ENCODE measurements at regions not wholly inside any gene's neighbourhood (a gene's known extent, or its start where the extent isn't known, plus 50 kb on each side); places are given as distances from the start of the nearest gene placed in this dataset.
"Not testable (repeated sequence)": the region's sequence is repeated elsewhere in the genome, so short reads cannot be mapped to it uniquely, and the experiment has no call there.

- no peak for DNase-seq
Observed at GRCh38 chr7:47088329-47089067, 493.4 kb downstream of the TNS3 start.

- no peak for DNase-seq
Observed at GRCh38 chr7:47087866-47088265, 494.0 kb downstream of the TNS3 start.

DNA sequence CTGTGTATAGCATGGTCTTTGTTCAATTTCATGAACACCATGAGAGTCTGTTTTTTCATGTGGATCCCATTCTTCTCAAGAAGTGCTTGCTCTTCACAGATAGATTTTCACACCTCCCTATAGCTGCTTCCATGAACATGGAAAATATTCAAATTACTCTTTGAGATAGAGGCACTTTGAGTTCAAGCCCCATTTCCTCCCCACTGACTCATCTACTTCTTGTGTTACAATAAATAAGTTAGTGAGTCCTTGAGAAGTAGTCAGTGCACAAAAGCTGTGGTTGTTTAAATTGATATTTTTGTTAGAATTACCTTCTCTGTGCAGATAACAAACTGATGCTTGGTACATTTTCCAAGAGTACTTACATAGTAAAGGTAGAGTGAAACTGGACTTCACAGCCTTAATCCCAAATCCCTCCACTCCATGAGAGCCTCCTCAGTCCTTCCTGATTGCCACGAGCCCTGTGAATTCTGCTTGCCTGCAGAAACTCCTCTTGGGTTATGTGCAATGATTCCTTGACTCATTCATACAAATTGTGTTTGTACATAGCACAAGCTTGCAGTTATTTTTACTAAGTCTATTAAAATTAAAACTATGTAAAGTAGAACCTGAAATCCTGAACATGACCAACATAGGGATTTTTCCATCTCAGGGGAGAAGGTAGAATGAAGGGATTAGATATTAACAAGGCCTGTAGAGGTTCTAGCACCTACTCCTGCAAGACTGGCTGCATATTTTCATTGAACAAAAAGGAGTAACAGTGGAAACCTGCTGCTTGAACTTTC lies 496.2 kb downstream of the TNS3 start:
- no peak for DNase-seq

GRCh38 chr7:47083476-47084250 lies 498.2 kb downstream of the TNS3 start:
- DNase-seq = no peak

GRCh38 chr7:47080816-47081215 lies 501.1 kb downstream of the TNS3 start:
- no peak for DNase-seq

- no peak for DNase-seq
Observed at GRCh38 chr7:47078241-47078640, 503.7 kb downstream of the TNS3 start.

- DNase-seq = no peak
Observed at GRCh38 chr7:47074702-47075153, 507.2 kb downstream of the TNS3 start.

DNA sequence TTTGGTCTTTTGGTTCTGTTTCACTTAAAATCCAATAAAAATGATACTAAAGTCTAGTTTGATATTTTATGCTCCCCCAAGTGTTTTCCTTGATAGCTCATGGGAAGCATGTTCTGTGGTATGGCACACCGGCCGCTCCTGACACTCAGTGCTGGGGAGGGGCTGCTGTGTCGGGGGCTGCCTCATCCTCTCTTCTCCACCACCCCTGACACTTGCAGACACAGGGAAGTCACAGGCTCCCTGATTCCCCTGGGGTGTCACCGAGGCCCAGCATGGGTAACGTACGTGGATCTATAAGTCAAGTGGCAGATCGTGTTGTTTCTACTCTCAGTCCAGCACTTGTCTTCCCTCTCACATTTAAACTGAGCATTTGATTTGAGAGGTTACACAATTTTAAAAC lies 508.6 kb downstream of the TNS3 start:
- no peak for DNase-seq

GRCh38 chr7:47071866-47072265 lies 510.0 kb downstream of the TNS3 start:
- DNase-seq = no peak

DNA sequence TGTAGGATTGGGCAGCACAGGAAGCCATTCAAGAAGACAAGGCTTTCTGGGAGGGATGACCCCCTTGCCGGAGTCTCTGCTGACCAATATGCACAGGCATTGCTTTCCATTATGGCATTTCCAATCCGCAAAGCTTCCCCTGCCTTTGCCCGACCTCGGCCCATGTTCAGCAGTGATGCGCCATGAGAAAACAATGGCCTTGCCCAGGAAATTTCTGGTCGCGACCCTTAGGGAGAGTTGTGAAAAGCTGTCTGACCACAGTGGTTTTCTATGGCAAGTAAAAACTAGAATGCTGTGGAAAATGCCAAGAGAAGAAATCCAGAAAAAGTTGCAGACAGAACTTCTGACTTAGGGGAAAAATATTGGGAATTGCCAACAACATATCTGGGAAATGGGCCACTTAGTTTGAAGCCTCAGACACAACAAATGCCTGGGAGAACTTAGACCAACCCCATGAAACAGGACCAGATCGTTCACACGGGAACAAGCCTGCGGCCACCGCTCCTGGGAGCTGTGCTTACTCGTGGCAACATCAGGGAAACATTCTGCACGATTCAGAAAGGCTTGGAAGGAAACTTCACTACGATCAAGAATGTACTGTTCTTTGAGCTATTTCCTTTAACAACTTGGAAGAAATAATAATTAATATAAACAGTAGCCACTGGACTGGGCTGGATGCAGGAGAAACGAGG lies 512.4 kb downstream of the TNS3 start:
- DNase-seq = no peak

- DNase-seq = no peak
Observed at GRCh38 chr7:47066976-47067614, 514.8 kb downstream of the TNS3 start.

DNA sequence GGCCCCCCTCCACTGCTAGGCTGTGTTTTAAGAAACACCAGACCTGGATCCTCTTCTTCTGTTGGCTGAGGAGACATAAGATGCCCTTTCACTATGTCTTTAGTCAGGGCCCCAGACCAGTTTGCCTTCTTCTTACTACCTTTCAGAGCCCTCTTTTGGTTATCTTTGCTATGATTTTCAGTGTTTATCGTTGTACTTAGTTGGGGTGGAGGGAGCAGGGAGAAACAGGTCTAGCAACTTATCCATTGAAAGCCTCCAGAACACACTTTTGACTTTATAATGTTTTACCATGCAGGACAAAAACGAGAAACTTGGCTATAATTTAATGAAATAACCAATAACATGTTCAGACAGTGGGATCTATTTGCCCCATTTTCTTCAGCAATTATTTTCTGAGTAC lies 525.2 kb downstream of the TNS3 start:
- no peak for DNase-seq

DNA sequence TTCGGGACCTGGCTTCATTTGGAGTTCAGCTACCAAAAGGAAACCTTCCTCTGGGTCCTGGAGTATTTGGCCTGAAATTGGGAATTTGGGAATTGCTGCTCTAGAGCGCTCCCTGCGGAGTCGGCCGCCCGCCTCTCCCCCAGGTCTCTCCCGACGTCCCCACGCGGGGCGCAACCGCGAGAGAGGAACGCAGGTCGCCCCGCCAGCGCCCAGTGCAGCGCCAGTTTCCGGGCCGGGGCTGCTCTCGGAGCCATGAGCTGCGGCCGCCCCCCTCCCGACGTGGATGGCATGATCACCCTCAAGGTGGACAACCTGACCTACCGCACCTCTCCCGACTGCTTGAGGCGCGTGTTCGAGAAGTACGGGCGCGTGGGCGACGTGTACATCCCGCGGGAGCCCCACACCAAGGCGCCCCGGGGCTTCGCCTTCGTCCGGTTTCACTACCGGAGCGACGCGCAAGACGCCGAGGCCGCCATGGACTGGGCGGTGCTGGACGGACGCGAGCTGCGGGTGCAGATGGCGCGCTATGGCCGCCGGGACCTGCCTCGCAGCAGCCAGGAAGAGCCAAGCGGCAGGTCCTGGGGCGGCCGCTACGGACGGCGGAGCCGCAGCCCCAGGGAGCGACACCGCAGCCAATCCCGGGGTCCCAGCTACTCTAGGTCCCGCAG lies 529.2 kb downstream of the TNS3 start:
- DNase-seq = not testable (repeated sequence)

GRCh38 chr7:47049234-47049774 lies 532.6 kb downstream of the TNS3 start:
- DNase-seq = no peak

DNA sequence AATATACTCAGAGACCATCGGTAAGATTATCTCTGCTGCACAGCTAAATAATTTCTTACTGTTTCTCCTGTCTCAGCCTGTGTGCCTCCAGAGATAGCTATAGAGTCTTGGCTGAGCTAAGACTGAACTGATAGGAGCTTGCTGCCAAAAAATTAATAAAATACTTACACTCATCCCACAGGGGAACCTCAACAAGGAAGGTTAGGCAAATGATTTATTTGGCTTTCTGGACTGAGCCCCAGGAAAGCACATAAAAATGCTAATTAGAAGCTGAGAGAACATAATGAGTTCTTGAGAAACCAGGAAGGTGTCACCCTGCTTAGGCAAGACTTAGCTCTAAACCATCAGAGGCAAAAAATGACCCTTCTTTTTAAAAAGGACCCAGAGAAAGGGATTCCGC lies 534.5 kb downstream of the TNS3 start:
- DNase-seq = no peak

DNA sequence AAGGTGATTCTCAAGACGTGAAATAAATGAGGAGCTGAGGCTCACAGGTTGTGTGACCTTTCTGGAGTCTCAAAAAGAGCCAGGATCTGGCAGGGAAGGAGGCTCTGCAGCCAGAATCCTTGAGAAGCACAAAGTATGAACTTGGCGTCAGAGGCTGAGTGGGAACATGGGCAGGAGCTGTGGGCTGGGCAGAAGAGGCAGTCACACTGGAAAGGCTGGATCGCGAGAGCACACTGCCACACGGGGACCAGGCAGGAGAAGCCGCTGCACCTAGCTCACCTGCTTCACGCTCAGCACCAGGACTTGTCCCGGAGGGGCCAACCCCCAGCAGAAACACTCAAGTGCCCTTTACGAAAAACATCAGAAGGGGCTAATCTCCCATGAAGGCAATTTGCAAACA lies 535.0 kb downstream of the TNS3 start:
- DNase-seq = no peak

DNA sequence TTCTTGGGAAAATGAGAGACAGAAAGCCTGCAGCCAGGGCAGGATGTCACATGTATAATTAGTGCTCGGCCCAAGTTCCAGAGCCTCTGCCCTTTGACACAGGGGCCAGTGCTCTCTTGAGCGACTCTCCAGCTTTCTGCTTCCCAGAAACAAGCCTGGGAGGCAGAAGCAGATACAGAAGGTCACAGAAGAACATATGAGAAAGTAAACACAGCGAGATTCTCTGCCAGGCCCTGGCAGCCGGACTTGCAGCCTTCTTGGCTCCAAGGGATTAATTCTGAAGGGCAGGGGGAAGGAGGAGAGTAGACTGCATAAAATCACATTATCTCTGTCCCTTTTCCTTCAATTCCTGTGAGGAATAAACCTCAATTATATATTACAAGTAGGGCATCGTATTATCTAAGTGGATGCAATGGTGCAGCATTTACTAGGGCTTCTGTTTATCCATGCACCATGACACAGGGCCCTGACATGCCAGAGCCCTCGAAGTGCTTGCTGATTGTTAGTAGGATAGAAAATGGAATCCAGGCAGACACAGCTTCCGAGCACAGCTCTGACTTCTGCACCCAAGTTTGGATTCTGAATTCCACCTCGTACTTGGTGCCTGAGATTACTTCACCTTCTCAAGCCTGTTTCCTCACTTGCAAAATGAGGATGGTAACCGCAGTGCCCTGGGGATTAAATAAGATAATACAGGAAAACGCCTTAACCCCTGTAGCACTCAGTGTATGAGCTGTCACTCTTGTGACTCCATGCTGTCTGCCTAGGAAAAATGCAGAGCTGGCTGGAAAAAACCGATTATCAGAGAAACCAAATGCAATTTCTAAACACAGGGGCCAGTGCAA lies 536.5 kb downstream of the TNS3 start:
- no peak for DNase-seq

GRCh38 chr7:47044625-47045024 lies 537.3 kb downstream of the TNS3 start:
- DNase-seq = no peak

DNA sequence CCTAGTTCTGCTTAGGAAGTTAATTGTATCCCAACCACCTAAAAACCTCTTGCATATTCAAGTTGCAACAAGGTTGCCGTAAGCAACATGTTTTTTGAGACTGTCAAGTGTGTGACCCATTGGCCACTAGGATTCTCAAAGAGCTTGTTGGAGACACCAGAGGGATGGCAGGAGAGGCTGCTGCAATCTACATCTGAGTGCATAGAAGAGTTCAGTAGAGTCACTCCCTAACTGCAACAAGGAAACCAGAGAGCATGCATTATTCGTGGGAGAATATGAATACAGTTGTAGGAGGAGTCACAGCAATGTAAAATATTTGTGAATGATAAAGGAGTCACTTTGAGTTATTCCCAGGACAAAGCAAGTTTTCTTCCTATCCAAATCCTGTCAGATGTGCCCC lies 538.6 kb downstream of the TNS3 start:
- no peak for DNase-seq

- no peak for DNase-seq
Observed at GRCh38 chr7:47042669-47043068, 539.2 kb downstream of the TNS3 start.

Measured in effector CD8-positive, alpha-beta T cell (primary cell).